Spinal cord (tissue), 9 donors: ENCODE measurements at regions not wholly inside any gene's neighbourhood (a gene's known extent, or its start where the extent isn't known, plus 50 kb on each side); places are given as distances from the start of the nearest gene placed in this dataset.

Experiments
- DNase-seq, 6 donors: peaks; one replicate each; pipeline versions ENCODE4 v3.0.0 to v3.0.0-alpha.2; 2013 to 2015; ENCODE audit warnings: low spot score in 6 of 6, low read depth in 4 of 6
- H3K27ac ChIP-seq: one replicate; pipeline ENCODE4 v1.5.1; 2013; ENCODE audit warnings: low read depth, low read length, control low read depth
- H3K27me3 ChIP-seq: one replicate; pipeline ENCODE4 v1.6.1; 2013; ENCODE audit warnings: low read length; ENCODE audit not compliant: control insufficient read depth, insufficient read depth
- H3K36me3 ChIP-seq: one replicate; pipeline ENCODE4 v1.6.1; 2013; ENCODE audit warnings: low read length; ENCODE audit not compliant: control insufficient read depth, insufficient read depth
- H3K4me1 ChIP-seq: one replicate; pipeline ENCODE4 v1.6.1; 2013; ENCODE audit warnings: low read length; ENCODE audit not compliant: control insufficient read depth, insufficient read depth
- H3K4me3 ChIP-seq: one replicate; pipeline ENCODE4 v1.5.1; 2013; ENCODE audit warnings: low read depth, low read length, control low read depth
- H3K9me3 ChIP-seq: one replicate; pipeline ENCODE4 v1.6.1; 2013; ENCODE audit warnings: low read length; ENCODE audit not compliant: control insufficient read depth, insufficient read depth
- WGBS: methylation state at CpG from one replicate; pipeline ENCODE4 v1.1.5; 2013; ENCODE audit warnings: missing lambda C conversion rate; ENCODE audit not compliant: insufficient coverage; 5-methylcytosine and 5-hydroxymethylcytosine counted together
- donor health status: healthy.

- H3K27ac ChIP-seq, result no peak overlapping the region
- H3K9me3 ChIP-seq, result peaks cover 2% of the 10 kb centered on the region
- H3K36me3 ChIP-seq, result no peaks in the 10 kb centered on the region
- H3K27me3 ChIP-seq, result no peaks in the 10 kb centered on the region
- 47% methylated on average over 1 of the region's 2 CpGs for WGBS
- H3K4me3 ChIP-seq, result no peak overlapping the region
- no peak for DNase-seq
- H3K4me1 ChIP-seq, result no peaks in the 10 kb centered on the region
Observed at GRCh38 chr6:104159045-104159618, 700.6 kb downstream of the HACE1 start.

GRCh38 chr6:104143757-104144156 lies 716.0 kb downstream of the HACE1 start:
- no peaks in the 10 kb centered on the region for H3K36me3 ChIP-seq
- DNase-seq, result no peak
- H3K4me3 ChIP-seq, result no peak overlapping the region
- 93% methylated on average over 3 of the region's 3 CpGs for WGBS
- no peaks in the 10 kb centered on the region for H3K4me1 ChIP-seq
- no peaks in the 10 kb centered on the region for H3K27me3 ChIP-seq
- no peak overlapping the region for H3K27ac ChIP-seq
- H3K9me3 ChIP-seq, result no peaks in the 10 kb centered on the region

GRCh38 chr6:104134876-104135275 lies 724.8 kb downstream of the HACE1 start:
- no peak overlapping the region for H3K4me3 ChIP-seq
- no peaks in the 10 kb centered on the region for H3K4me1 ChIP-seq
- H3K27me3 ChIP-seq, result no peaks in the 10 kb centered on the region
- H3K9me3 ChIP-seq, result no peaks in the 10 kb centered on the region
- no peak overlapping the region for H3K27ac ChIP-seq
- H3K36me3 ChIP-seq, result no peaks in the 10 kb centered on the region
- WGBS, result no CpG with 5 or more reads among the region's 1 CpG
- DNase-seq, result no peak

GRCh38 chr6:104130343-104130742 lies 729.4 kb downstream of the HACE1 start:
- DNase-seq, result no peak
- Histone ChIP-seq H3K36me3 (no peaks in the 10 kb centered on the region), H3K9me3 (no peaks in the 10 kb centered on the region), H3K27me3 (no peaks in the 10 kb centered on the region), H3K4me3 (no peak overlapping the region), H3K27ac (no peak overlapping the region), H3K4me1 (no peaks in the 10 kb centered on the region)

- Histone ChIP-seq H3K36me3 (no peaks in the 10 kb centered on the region), H3K4me3 (no peak overlapping the region)
- WGBS, result no CpG with 5 or more reads among the region's 3 CpGs
Observed at GRCh38 chr6:104126315-104127005, 733.3 kb downstream of the HACE1 start.

GRCh38 chr6:104123227-104123626 lies 736.5 kb downstream of the HACE1 start:
- H3K4me1 ChIP-seq, result no peaks in the 10 kb centered on the region
- no peaks in the 10 kb centered on the region for H3K27me3 ChIP-seq
- no peak overlapping the region for H3K4me3 ChIP-seq
- WGBS, result 86% methylated on average over 1 of the region's 1 CpG
- no peaks in the 10 kb centered on the region for H3K9me3 ChIP-seq
- peak in 1 of 6 donors; percentile 5 for DNase-seq
- H3K36me3 ChIP-seq, result no peaks in the 10 kb centered on the region
- no peak overlapping the region for H3K27ac ChIP-seq

More at GRCh38 chr6:104126315-104127005, 733.3 kb downstream of the HACE1 start:
- H3K4me1 ChIP-seq, result no peaks in the 10 kb centered on the region
- no peak overlapping the region for H3K27ac ChIP-seq
- H3K9me3 ChIP-seq, result no peaks in the 10 kb centered on the region
- no peaks in the 10 kb centered on the region for H3K27me3 ChIP-seq
- no peak for DNase-seq

GRCh38 chr6:104118274-104118673 lies 741.4 kb downstream of the HACE1 start:
- Histone ChIP-seq H3K4me3 (no peak overlapping the region), H3K27me3 (no peaks in the 10 kb centered on the region), H3K36me3 (no peaks in the 10 kb centered on the region), H3K9me3 (no peaks in the 10 kb centered on the region), H3K4me1 (no peaks in the 10 kb centered on the region), H3K27ac (no peak overlapping the region)
- no peak for DNase-seq
- WGBS, result 100% methylated on average over 1 of the region's 4 CpGs

GRCh38 chr6:104109806-104110205 lies 749.9 kb downstream of the HACE1 start:
- no peaks in the 10 kb centered on the region for H3K9me3 ChIP-seq
- H3K27ac ChIP-seq, result no peak overlapping the region
- DNase-seq, result no peak
- no peaks in the 10 kb centered on the region for H3K36me3 ChIP-seq
- H3K4me3 ChIP-seq, result no peak overlapping the region
- no CpG with 5 or more reads among the region's 2 CpGs for WGBS
- no peaks in the 10 kb centered on the region for H3K27me3 ChIP-seq
- no peaks in the 10 kb centered on the region for H3K4me1 ChIP-seq

GRCh38 chr6:104108634-104109033 lies 751.1 kb downstream of the HACE1 start:
- no peaks in the 10 kb centered on the region for H3K27me3 ChIP-seq
- H3K9me3 ChIP-seq, result no peaks in the 10 kb centered on the region
- H3K36me3 ChIP-seq, result no peaks in the 10 kb centered on the region
- H3K4me3 ChIP-seq, result no peak overlapping the region
- H3K27ac ChIP-seq, result no peak overlapping the region
- H3K4me1 ChIP-seq, result no peaks in the 10 kb centered on the region
- no peak for DNase-seq

GRCh38 chr6:104095661-104096416 lies 763.9 kb downstream of the HACE1 start:
- Histone ChIP-seq H3K36me3 (no peaks in the 10 kb centered on the region), H3K4me1 (no peaks in the 10 kb centered on the region), H3K4me3 (no peak overlapping the region), H3K27me3 (no peaks in the 10 kb centered on the region), H3K9me3 (no peaks in the 10 kb centered on the region), H3K27ac (no peak overlapping the region)
- DNase-seq, result peak in 2 of 6 donors; percentile 8 to 83
- WGBS, result 68% methylated on average over 3 of the region's 6 CpGs
